Gastroesophageal sphincter (tissue), 3 donors: ENCODE measurements at regions not wholly inside any gene's neighbourhood (a gene's known extent, or its start where the extent isn't known, plus 50 kb on each side); places are given as distances from the start of the nearest gene placed in this dataset.

Experiments used
- CTCF ChIP-seq, 4 experiments: fragments of 200-600 bp in 2 of 4; fragments of 450-650 bp in 2 of 4; sonication (generic) in 1 of 4; IDR thresholded peaks; one replicate each; pipeline ENCODE4 v1.5.1; 2017 to 2019; ENCODE audit warnings: antibody characterized with exemption in 4 of 4, mild to moderate bottlenecking in 2 of 4, moderate library complexity in 2 of 4
- EP300 ChIP-seq: sonication (generic); formaldehyde crosslinking; IDR thresholded peaks from one replicate; pipeline ENCODE4 v1.6.1; 2017; ENCODE audit warnings: antibody characterized with exemption, mild to moderate bottlenecking
- POLR2A ChIP-seq, 2 donors: fragments of 450-650 bp; IDR thresholded peaks; one replicate each; pipeline ENCODE4 v1.6.1; 2017; ENCODE audit warnings: antibody characterized with exemption in 2 of 2, mild to moderate bottlenecking in 2 of 2, moderate library complexity in 1 of 2
- POLR2AphosphoS5 ChIP-seq: sonication (generic); formaldehyde crosslinking; IDR thresholded peaks from one replicate; pipeline ENCODE4 v1.6.1; 2017; ENCODE audit warnings: antibody characterized with exemption

GRCh38 chr7:93739424-93739823 lies 151.1 kb downstream of the TFPI2 start:
- TF ChIP-seq CTCF (IDR thresholded peaks at IDR 0.05), result no peak
- TF ChIP-seq POLR2A (IDR thresholded peaks at IDR 0.05), result no peak
- no peak for TF ChIP-seq POLR2AphosphoS5
- TF ChIP-seq EP300, result no peak
